NCI-H748 (cell line): ENCODE measurements at regions not wholly inside any gene's neighbourhood (a gene's known extent, or its start where the extent isn't known, plus 50 kb on each side); places are given as distances from the start of the nearest gene placed in this dataset.

Experiments
- DNase-seq: peaks from one replicate; lab custom pipeline; 2025; ENCODE audit not compliant: unreplicated experiment; lab: John Stamatoyannopoulos, UW

DNA sequence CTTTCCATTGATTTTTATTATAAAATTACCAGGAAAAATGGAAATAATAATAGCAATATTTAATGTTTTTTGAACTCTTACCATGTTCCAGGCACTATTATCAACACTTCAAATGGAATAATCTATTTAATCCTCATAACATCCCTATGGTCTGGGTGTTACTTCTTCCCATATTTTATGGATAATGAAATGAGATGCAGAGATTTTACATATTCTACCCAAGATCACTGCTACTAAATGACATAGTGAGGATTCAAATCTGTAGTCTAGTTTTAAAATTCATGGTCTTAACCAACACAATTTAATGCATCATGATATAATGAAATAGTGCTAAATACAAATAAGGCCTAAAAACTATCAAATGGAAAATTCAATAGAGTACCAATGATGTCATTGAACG, 70.4 kb upstream of the COL3A1 start:
- DNase-seq = no peak

DNA sequence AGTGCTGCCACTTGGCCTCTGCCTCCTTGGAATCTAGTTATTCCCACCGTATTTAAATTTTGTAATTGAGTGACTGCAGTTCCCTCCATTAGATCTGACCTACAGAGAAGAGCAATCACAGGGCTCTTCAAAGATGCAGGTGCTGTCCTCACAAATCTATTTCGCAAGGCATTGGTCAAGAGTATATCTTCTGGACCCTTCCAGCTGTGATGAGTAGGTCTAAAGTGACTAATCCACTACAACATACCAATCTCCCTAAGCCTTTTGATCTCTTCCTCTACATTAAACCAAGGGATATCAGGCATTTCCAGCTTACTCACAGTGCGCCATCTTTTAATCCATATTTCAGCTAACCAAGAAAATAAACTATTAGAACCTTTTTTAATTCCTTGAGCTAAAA, 65.1 kb upstream of the COL3A1 start:
- no peak for DNase-seq

DNA sequence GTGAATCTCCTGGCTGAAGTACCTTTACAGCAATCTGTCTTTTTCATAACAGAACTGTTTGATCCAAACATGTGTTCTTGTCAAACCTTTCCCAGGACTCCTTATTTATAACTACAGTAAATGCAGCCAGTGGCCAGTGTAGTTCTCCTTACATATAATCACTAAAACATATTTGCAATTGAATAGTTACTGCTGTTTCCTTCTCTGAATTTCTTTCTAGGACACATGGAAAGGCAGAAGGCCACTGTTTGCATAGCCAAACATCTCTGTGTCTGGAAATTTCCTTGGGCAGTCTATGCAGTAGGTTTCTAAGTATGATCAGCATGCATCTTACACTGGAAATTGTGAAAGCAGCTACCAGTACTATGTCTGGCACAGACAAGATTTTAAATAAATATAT, 57.4 kb upstream of the COL3A1 start:
- DNase-seq = no peak

DNA sequence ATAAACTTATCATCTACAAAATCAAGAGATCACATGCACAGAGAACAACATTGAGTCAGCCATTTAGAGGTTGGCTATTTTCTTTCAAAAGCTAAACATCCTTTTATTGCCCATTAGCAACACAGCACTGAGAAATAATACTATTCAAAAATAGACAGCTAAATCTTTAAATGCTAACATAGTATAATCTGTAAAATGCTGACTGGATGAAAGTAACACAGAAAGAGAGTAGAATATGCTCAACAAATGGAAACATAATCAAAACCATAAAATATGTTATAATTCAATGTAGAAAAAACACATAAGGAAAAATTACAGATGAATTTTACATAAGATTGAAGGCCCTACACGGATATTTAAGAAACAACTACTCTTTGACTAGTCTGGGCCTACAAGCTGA, 56.5 kb upstream of the COL3A1 start:
- DNase-seq = no peak

DNA sequence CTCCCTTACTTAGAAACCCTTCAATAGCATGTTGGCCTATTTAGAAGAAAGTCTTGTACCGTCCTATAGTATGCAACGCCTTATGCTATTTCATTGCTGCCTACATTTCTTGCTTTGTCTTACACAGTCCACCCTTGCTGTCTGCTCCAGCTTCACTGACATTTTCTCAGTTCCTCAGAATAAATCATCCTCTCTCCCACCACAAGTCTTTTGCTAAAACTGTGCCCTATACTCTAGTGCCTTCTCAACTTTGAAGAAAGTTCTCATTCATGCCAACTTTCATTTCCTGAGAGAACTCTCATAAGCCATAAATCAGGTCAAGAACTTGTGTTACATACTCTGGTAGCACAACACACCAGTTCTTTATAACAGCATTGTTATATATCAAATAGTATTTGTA, 54.3 kb upstream of the COL3A1 start:
- DNase-seq = no peak

DNA sequence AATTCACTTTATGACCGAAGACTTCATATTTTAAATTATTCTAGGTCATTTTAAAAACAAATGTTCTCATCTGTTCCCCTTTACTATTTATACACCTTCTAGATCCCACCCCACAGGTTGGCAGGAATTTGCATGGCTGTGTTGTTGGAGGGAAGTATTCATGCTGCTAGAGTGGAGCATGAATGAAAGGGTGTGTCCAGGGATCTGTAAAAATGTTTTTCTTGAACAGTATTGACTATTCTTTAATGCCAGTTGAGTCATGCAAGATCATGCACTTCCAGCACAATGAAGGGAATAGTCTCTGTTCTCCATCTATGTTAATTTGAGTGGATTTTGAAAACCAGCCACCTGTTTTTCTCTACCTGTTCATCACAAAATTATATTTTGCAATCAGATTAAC, 52.0 kb upstream of the COL3A1 start:
- DNase-seq = no peak
